Body of pancreas (tissue), 4 donors: ENCODE measurements at regions not wholly inside any gene's neighbourhood (a gene's known extent, or its start where the extent isn't known, plus 50 kb on each side); places are given as distances from the start of the nearest gene placed in this dataset.

Experiments
- POLR2A ChIP-seq, 3 donors: fragments of 450-650 bp; IDR thresholded peaks; one replicate each; pipeline ENCODE4 v1.6.1; 2016; ENCODE audit warnings: antibody characterized with exemption in 3 of 3, mild to moderate bottlenecking in 2 of 3
- TF ChIP-seq, protein P1 (sequence below), 7 experiments: fragments of 450-650 bp in 4 of 7; fragments of 200-600 bp in 3 of 7; sonication (generic) in 3 of 7; IDR thresholded peaks; one replicate each; pipeline ENCODE4 v1.5.1; 2016 to 2019; ENCODE audit warnings: antibody characterized with exemption in 7 of 7

DNA sequence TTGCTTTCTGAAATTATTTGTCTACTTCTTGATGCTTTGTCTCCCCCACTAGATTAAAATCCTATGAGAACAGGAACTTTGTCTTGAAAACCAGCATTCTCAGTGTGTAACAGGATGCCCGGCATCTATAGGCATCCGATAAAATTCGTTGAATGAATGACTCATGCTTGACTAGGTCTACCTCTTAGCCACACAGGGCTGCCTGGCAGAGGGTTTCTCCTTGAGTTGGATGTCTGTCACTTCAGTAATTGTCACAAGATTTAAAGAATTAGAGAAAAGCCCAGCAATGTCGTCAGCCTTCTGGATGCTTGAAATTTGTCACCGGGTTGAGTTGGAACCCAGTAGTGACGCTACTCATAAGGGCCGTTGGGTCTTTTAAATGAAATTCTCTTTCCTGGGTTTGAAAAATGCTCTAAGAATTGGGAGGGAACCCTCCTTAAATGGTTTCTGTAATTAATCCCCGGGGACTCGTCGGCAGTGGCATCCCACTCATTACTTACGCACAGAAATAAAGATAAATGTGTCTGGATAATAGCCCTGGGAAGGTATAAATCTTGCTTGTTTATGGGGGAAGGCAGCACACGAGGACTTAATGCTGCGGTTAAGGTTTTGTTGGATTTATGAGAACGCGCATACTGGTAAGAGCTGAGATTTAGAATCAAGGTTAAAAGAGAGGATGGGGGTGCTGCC is 194.1 kb downstream of the AACS start:
- TF ChIP-seq, protein P1, sequence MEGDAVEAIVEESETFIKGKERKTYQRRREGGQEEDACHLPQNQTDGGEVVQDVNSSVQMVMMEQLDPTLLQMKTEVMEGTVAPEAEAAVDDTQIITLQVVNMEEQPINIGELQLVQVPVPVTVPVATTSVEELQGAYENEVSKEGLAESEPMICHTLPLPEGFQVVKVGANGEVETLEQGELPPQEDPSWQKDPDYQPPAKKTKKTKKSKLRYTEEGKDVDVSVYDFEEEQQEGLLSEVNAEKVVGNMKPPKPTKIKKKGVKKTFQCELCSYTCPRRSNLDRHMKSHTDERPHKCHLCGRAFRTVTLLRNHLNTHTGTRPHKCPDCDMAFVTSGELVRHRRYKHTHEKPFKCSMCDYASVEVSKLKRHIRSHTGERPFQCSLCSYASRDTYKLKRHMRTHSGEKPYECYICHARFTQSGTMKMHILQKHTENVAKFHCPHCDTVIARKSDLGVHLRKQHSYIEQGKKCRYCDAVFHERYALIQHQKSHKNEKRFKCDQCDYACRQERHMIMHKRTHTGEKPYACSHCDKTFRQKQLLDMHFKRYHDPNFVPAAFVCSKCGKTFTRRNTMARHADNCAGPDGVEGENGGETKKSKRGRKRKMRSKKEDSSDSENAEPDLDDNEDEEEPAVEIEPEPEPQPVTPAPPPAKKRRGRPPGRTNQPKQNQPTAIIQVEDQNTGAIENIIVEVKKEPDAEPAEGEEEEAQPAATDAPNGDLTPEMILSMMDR (IDR thresholded peaks at IDR 0.05) = no peak
- no peak for TF ChIP-seq POLR2A (IDR thresholded peaks at IDR 0.05)
